Right atrium auricular region (tissue), 2 donors: ENCODE measurements at regions not wholly inside any gene's neighbourhood (a gene's known extent, or its start where the extent isn't known, plus 50 kb on each side); places are given as distances from the start of the nearest gene placed in this dataset.

Experiments
- DNase-seq: peaks from one replicate; pipeline ENCODE4 v3.0.0-alpha.2; 2019; ENCODE audit warnings: low spot score
- H3K27ac ChIP-seq, 2 donors: fragments of 200-600 bp; sonication (generic); 1 replicate in 1 of 2; 2 replicates in 1 of 2; pipeline ENCODE4 v1.5.1; 2016 to 2019
- H3K27me3 ChIP-seq, 2 donors: fragments of 200-600 bp; sonication (generic); one replicate each; pipeline versions ENCODE4 v1.5.1 to v1.6.0; 2017 to 2019
- H3K36me3 ChIP-seq: fragments of 200-600 bp; sonication (generic); one replicate; pipeline ENCODE4 v1.5.1; 2016
- H3K4me1 ChIP-seq, 2 donors: fragments of 200-600 bp; sonication (generic); one replicate each; pipeline versions ENCODE4 v1.5.1 to v1.6.0; 2017 to 2019
- H3K4me3 ChIP-seq, 2 donors: fragments of 200-600 bp; sonication (generic); 1 replicate in 1 of 2; 2 replicates in 1 of 2; pipeline ENCODE4 v1.5.1; 2017 to 2019; ENCODE audit warnings: mild to moderate bottlenecking in 1 of 2, moderate library complexity in 1 of 2
- H3K9me3 ChIP-seq, 2 donors: fragments of 200-600 bp; sonication (generic); one replicate each; pipeline ENCODE4 v1.5.1; 2019
- CTCF ChIP-seq, 2 donors: fragments of 200-600 bp; sonication (generic); IDR thresholded peaks; one replicate each; pipeline ENCODE4 v1.5.1; 2019; ENCODE audit warnings: antibody characterized with exemption in 2 of 2

GRCh38 chr12:62205346-62205745 is 54.9 kb upstream of the USP15 start:
- no peak overlapping the region for H3K27ac ChIP-seq
- no peaks in the 10 kb centered on the region for H3K27me3 ChIP-seq
- peaks cover 0 to 30% of the 10 kb centered on the region in 2 donors for H3K9me3 ChIP-seq
- DNase-seq = no peak
- no peaks in the 10 kb centered on the region for H3K36me3 ChIP-seq
- TF ChIP-seq CTCF (IDR thresholded peaks at IDR 0.05) = no peak
- H3K4me1 ChIP-seq = no peaks in the 10 kb centered on the region
- H3K4me3 ChIP-seq = no peak overlapping the region

GRCh38 chr12:62207248-62207647 is 53.0 kb upstream of the USP15 start:
- Histone ChIP-seq H3K9me3 (peaks cover 0 to 22% of the 10 kb centered on the region in 2 donors), H3K27me3 (no peaks in the 10 kb centered on the region), H3K4me1 (no peaks in the 10 kb centered on the region), H3K27ac (no peak overlapping the region), H3K4me3 (no peak overlapping the region), H3K36me3 (no peaks in the 10 kb centered on the region)
- no peak for DNase-seq
- TF ChIP-seq CTCF (IDR thresholded peaks at IDR 0.05) = no peak
